ENCODE measurements at regions not wholly inside any gene's neighbourhood (a gene's known extent, or its start where the extent isn't known, plus 50 kb on each side); places are given as distances from the start of the nearest gene placed in this dataset.

GRCh38 chr5:75839547-75839946, 122.3 kb upstream of the POC5 start:
- no peak overlapping the region for H3K4me3 ChIP-seq (ENCODE audit: low read length)
- H3K79me2 ChIP-seq (ENCODE audit: control insufficient read depth, low read length), result no peaks in the 10 kb centered on the region
- H4K20me1 ChIP-seq (ENCODE audit: control insufficient read depth, insufficient read depth, low read depth, low read length), result no peaks in the 10 kb centered on the region
- H3K4me2 ChIP-seq (ENCODE audit: low read length), result no peak overlapping the region
- no peaks in the 10 kb centered on the region for H3K4me1 ChIP-seq (ENCODE audit: control insufficient read depth, low read length)
- H3K36me3 ChIP-seq (ENCODE audit: control insufficient read depth, low read length), result no peaks in the 10 kb centered on the region
- no peaks in the 10 kb centered on the region for H3F3A ChIP-seq (ENCODE audit: control insufficient read depth, insufficient read depth)
- no peak for TF ChIP-seq CTCF (IDR thresholded peaks at IDR 0.05; ENCODE audit: low read depth, low read length, poor library complexity, severe bottlenecking)
- no peak for TF ChIP-seq EZH2phosphoT487 (IDR thresholded peaks at IDR 0.05; ENCODE audit: borderline replicate concordance, low read length)
- no peaks in the 10 kb centered on the region for H3K9me3 ChIP-seq (ENCODE audit: control insufficient read depth, insufficient read depth, low read length)
- H3K27ac ChIP-seq (ENCODE audit: low read depth, low read length), result no peak overlapping the region
- H3K27me3 ChIP-seq (ENCODE audit: control insufficient read depth, low read length), result no peaks in the 10 kb centered on the region
- H3K9me2 ChIP-seq (replicated peaks; ENCODE audit: control insufficient read depth, low read length), result no peaks in the 10 kb centered on the region

DNA sequence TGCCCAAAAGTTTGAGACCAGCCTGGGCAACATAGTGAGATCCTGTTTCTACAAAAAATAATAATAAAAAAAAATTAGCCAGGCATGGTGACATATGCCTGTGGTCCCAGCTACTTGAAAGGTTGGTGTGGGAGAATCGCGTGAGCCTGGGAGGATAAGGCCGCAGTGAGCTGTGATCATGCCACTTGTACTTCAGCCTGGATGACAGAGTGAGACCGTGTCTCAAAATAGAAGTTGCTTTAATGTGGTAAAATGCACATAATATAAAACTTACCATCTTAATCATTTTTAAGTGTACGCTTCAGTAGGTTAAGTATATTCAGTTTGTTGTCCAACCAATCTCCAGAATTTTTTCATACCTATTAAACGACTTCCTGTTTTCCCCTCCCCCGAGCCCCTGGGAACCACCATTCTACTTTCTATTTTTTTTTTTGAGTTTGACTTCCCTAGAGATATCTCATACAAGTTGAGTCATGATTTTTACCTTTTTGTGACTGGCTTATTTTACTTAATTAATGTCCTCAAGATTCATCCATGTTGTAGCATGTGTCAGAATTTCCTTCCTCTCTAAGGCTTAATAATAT, 120.1 kb upstream of the POC5 start:
- Histone ChIP-seq H3K36me3 (ENCODE audit: control insufficient read depth, low read length) (no peaks in the 10 kb centered on the region), H3K9me3 (ENCODE audit: control insufficient read depth, insufficient read depth, low read length) (no peaks in the 10 kb centered on the region), H3K4me3 (ENCODE audit: low read length) (no peak overlapping the region), H4K20me1 (ENCODE audit: control insufficient read depth, insufficient read depth, low read depth, low read length) (no peaks in the 10 kb centered on the region), H3F3A (ENCODE audit: control insufficient read depth, insufficient read depth) (no peaks in the 10 kb centered on the region), H3K4me2 (ENCODE audit: low read length) (no peak overlapping the region), H3K27me3 (ENCODE audit: control insufficient read depth, low read length) (no peaks in the 10 kb centered on the region), H3K27ac (ENCODE audit: low read depth, low read length) (no peak overlapping the region), H3K79me2 (ENCODE audit: control insufficient read depth, low read length) (no peaks in the 10 kb centered on the region), H3K4me1 (ENCODE audit: control insufficient read depth, low read length) (no peaks in the 10 kb centered on the region), H3K9me2 (replicated peaks; ENCODE audit: control insufficient read depth, low read length) (no peaks in the 10 kb centered on the region)
- TF ChIP-seq CTCF (IDR thresholded peaks at IDR 0.05; ENCODE audit: low read depth, low read length, poor library complexity, severe bottlenecking), result no peak

DNA sequence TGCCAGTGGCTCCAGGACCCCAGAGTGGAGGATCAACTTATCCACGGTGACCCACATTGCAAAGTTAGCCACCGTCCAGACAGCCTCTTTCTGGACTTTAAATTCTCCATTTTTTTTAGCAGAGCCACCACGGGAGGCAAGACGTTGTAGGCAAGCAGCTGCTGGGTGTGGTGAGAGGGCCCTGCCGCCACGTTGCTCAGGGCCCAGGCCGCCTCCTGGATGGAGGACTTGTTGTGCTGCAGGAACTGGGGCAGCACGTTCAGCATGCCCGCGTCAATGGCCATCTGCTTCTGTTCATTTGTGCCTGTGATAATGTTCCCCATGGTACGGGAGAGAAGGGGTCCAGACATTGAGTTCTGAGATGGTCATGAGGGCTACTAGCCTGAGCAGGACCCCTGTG, 114.3 kb upstream of the POC5 start:
- Histone ChIP-seq H3K4me3 (ENCODE audit: low read length) (no peak overlapping the region), H4K20me1 (ENCODE audit: control insufficient read depth, insufficient read depth, low read depth, low read length) (no peaks in the 10 kb centered on the region), H3K36me3 (ENCODE audit: control insufficient read depth, low read length) (no peaks in the 10 kb centered on the region), H3K4me2 (ENCODE audit: low read length) (no peak overlapping the region), H3K4me1 (ENCODE audit: control insufficient read depth, low read length) (no peaks in the 10 kb centered on the region), H3K9me2 (replicated peaks; ENCODE audit: control insufficient read depth, low read length) (no peaks in the 10 kb centered on the region), H3K79me2 (ENCODE audit: control insufficient read depth, low read length) (no peaks in the 10 kb centered on the region), H3K9me3 (ENCODE audit: control insufficient read depth, insufficient read depth, low read length) (no peaks in the 10 kb centered on the region), H3F3A (ENCODE audit: control insufficient read depth, insufficient read depth) (no peaks in the 10 kb centered on the region), H3K27me3 (ENCODE audit: control insufficient read depth, low read length) (no peaks in the 10 kb centered on the region), H3K27ac (ENCODE audit: low read depth, low read length) (no peak overlapping the region)
- TF ChIP-seq CTCF (IDR thresholded peaks at IDR 0.05; ENCODE audit: low read depth, low read length, poor library complexity, severe bottlenecking) (no peak), EZH2phosphoT487 (IDR thresholded peaks at IDR 0.05; ENCODE audit: borderline replicate concordance, low read length) (no peak)

All from DOHH2 (cell line).